ENCODE measurements at regions not wholly inside any gene's neighbourhood (a gene's known extent, or its start where the extent isn't known, plus 50 kb on each side); places are given as distances from the start of the nearest gene placed in this dataset.

DNA sequence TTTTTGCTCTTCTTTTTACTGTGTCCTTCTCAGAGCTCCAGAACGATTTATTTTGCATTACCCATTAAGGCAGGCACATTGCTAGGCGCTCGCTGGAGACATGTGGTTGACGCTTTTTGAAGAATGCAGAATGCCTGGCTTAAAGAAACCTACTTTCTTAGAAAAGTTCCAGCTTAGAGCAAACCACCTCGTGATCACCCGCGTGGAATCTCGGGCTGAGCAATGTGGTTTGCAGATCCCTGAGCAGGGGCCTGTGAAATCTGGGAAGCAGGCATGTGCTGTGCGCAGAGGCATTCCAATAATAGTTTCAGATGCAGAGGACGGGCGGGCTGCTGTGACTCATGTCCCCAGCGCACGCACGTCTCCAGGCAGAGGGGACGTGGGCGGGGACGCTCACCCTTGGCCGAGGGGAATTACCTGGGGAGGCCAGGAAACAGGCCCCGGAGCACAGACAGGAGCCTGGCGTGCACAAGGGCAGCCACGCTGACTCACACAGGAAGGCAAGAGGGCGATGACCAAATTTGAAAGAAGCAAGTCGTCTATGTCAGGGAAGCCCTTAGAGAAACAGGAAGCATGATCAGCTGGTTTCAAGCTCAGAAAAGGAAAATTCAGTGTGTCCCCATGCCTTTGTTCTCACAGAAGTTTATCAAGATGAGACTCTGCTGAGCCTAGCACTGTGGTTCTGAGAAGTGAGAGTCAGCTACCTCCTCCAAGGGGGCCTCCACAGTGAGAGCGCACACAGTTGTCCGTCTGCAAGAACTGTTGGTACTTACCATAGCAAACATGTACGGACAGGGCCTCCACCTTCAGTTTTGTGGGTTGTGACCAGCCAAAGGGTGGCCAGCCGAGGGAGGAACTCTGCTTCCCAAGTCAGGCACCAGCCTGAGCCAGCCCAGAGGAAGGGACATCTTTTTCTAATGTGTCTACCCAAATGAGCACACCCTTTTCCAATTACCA lies 218.6 kb downstream of the PIK3R1 start (continued):
- TF ChIP-seq ARNT2 (CRISPR knock-in tag; IDR thresholded peaks at IDR 0.05; ENCODE audit: low read depth): no peak
- TF ChIP-seq HMGA1 (CRISPR knock-in tag; conservative IDR thresholded peaks at IDR 0.05): no peak
- TF ChIP-seq THYN1 (CRISPR knock-in tag; IDR thresholded peaks at IDR 0.05; ENCODE audit: borderline replicate concordance, low read depth): no peak
- no peak for TF ChIP-seq ZFP41 (CRISPR knock-in tag; IDR thresholded peaks at IDR 0.05; ENCODE audit: borderline replicate concordance)
- no peak for TF ChIP-seq ATM (IDR thresholded peaks at IDR 0.05; ENCODE audit: borderline replicate concordance)
- TF ChIP-seq, protein P1, sequence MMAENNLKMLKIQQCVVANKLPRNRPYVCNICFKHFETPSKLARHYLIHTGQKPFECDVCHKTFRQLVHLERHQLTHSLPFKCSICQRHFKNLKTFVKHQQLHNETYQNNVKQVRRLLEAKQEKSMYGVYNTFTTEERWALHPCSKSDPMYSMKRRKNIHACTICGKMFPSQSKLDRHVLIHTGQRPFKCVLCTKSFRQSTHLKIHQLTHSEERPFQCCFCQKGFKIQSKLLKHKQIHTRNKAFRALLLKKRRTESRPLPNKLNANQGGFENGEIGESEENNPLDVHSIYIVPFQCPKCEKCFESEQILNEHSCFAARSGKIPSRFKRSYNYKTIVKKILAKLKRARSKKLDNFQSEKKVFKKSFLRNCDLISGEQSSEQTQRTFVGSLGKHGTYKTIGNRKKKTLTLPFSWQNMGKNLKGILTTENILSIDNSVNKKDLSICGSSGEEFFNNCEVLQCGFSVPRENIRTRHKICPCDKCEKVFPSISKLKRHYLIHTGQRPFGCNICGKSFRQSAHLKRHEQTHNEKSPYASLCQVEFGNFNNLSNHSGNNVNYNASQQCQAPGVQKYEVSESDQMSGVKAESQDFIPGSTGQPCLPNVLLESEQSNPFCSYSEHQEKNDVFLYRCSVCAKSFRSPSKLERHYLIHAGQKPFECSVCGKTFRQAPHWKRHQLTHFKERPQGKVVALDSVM (CRISPR knock-in tag; IDR thresholded peaks at IDR 0.05): no peak
- no peak for TF ChIP-seq NR2C2 (CRISPR knock-in tag; IDR thresholded peaks at IDR 0.05; ENCODE audit: borderline replicate concordance)
- TF ChIP-seq RBFOX2 (IDR thresholded peaks at IDR 0.05; ENCODE audit: low read depth, low read length): no peak
- no peak for TF ChIP-seq EEA1 (CRISPR knock-in tag; IDR thresholded peaks at IDR 0.05; ENCODE audit: borderline replicate concordance)
- TF ChIP-seq RORA (CRISPR knock-in tag; IDR thresholded peaks at IDR 0.05): no peak
- TF ChIP-seq ZNF747 (CRISPR knock-in tag; IDR thresholded peaks at IDR 0.05; ENCODE audit: borderline replicate concordance): 0 out of 2 replicates have a peak, but pooled peaks have one; percentile 39
- peak; percentile 76 for TF ChIP-seq PHF21A (CRISPR knock-in tag; IDR thresholded peaks at IDR 0.05)
- TF ChIP-seq HNRNPL (IDR thresholded peaks at IDR 0.05; ENCODE audit: low read depth, low read length): no peak
- TF ChIP-seq, protein P2, sequence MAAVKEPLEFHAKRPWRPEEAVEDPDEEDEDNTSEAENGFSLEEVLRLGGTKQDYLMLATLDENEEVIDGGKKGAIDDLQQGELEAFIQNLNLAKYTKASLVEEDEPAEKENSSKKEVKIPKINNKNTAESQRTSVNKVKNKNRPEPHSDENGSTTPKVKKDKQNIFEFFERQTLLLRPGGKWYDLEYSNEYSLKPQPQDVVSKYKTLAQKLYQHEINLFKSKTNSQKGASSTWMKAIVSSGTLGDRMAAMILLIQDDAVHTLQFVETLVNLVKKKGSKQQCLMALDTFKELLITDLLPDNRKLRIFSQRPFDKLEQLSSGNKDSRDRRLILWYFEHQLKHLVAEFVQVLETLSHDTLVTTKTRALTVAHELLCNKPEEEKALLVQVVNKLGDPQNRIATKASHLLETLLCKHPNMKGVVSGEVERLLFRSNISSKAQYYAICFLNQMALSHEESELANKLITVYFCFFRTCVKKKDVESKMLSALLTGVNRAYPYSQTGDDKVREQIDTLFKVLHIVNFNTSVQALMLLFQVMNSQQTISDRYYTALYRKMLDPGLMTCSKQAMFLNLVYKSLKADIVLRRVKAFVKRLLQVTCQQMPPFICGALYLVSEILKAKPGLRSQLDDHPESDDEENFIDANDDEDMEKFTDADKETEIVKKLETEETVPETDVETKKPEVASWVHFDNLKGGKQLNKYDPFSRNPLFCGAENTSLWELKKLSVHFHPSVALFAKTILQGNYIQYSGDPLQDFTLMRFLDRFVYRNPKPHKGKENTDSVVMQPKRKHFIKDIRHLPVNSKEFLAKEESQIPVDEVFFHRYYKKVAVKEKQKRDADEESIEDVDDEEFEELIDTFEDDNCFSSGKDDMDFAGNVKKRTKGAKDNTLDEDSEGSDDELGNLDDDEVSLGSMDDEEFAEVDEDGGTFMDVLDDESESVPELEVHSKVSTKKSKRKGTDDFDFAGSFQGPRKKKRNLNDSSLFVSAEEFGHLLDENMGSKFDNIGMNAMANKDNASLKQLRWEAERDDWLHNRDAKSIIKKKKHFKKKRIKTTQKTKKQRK (IDR thresholded peaks at IDR 0.05; ENCODE audit: low read length): no peak
- TF ChIP-seq RFX3 (CRISPR knock-in tag; IDR thresholded peaks at IDR 0.05): no peak
- peak; percentile 56; the same call in 1 of the 2 replicates for TF ChIP-seq POGZ (CRISPR knock-in tag; IDR thresholded peaks at IDR 0.05)
- no peak for TF ChIP-seq ZNF10 (CRISPR knock-in tag; IDR thresholded peaks at IDR 0.05; ENCODE audit: borderline replicate concordance, low read depth)
- TF ChIP-seq SP140L (CRISPR knock-in tag; IDR thresholded peaks at IDR 0.05; ENCODE audit: borderline replicate concordance): no peak
- TF ChIP-seq, protein P3, sequence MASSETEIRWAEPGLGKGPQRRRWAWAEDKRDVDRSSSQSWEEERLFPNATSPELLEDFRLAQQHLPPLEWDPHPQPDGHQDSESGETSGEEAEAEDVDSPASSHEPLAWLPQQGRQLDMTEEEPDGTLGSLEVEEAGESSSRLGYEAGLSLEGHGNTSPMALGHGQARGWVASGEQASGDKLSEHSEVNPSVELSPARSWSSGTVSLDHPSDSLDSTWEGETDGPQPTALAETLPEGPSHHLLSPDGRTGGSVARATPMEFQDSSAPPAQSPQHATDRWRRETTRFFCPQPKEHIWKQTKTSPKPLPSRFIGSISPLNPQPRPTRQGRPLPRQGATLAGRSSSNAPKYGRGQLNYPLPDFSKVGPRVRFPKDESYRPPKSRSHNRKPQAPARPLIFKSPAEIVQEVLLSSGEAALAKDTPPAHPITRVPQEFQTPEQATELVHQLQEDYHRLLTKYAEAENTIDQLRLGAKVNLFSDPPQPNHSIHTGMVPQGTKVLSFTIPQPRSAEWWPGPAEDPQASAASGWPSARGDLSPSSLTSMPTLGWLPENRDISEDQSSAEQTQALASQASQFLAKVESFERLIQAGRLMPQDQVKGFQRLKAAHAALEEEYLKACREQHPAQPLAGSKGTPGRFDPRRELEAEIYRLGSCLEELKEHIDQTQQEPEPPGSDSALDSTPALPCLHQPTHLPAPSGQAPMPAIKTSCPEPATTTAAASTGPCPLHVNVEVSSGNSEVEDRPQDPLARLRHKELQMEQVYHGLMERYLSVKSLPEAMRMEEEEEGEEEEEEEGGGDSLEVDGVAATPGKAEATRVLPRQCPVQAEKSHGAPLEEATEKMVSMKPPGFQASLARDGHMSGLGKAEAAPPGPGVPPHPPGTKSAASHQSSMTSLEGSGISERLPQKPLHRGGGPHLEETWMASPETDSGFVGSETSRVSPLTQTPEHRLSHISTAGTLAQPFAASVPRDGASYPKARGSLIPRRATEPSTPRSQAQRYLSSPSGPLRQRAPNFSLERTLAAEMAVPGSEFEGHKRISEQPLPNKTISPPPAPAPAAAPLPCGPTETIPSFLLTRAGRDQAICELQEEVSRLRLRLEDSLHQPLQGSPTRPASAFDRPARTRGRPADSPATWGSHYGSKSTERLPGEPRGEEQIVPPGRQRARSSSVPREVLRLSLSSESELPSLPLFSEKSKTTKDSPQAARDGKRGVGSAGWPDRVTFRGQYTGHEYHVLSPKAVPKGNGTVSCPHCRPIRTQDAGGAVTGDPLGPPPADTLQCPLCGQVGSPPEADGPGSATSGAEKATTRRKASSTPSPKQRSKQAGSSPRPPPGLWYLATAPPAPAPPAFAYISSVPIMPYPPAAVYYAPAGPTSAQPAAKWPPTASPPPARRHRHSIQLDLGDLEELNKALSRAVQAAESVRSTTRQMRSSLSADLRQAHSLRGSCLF (CRISPR knock-in tag; IDR thresholded peaks at IDR 0.05; ENCODE audit: borderline replicate concordance): no peak

Data from HepG2 (cell line).